Panc1 (cell line): ENCODE measurements at regions not wholly inside any gene's neighbourhood (a gene's known extent, or its start where the extent isn't known, plus 50 kb on each side); places are given as distances from the start of the nearest gene placed in this dataset.

Experiments used
- ATAC-seq: fragments of 200-7000 bp; cut with Tn5 transposase; 2 replicates; pipeline ENCODE4 v1.9.1; 2020; ENCODE audit warnings: mild to moderate bottlenecking, moderate library complexity
- BruUV-seq: library from RNA; stranded (reverse); fragments of 400-500 nt; replicated peaks from 2 replicates; lab custom pipeline; 2021; lab: Mats Ljungman, UMichigan
- CTCF ChIA-PET: fragments of 300-600 bp; sonication (Branson Sonifier 250); formaldehyde crosslinking; loops from one replicate; lab custom pipeline; 2022; ENCODE audit warnings: antibody characterized with exemption; lab: Charles Lee
- POLR2A ChIA-PET: fragments of 300-600 bp; sonication (Branson Sonifier 250); formaldehyde crosslinking; loops from one replicate; lab custom pipeline; 2022; ENCODE audit warnings: antibody characterized with exemption; lab: Charles Lee
- DNase-seq: peaks from one replicate; pipeline ENCODE4 v3.0.0-alpha.2; 2010; ENCODE audit warnings: low read depth, low spot score
- H3K27ac ChIP-seq: 2 replicates; pipeline ENCODE4 v1.5.1; 2011; ENCODE audit warnings: mild to moderate bottlenecking, low read length, inconsistent platforms
- H3K27me3 ChIP-seq: fragments of 200-500 bp; sonication (Bioruptor generic); 2 replicates; pipeline ENCODE4 v1.6.0; 2014; ENCODE audit warnings: low read length, inconsistent platforms; ENCODE audit not compliant: control insufficient read depth, insufficient read depth
- H3K36me3 ChIP-seq: fragments of 200-500 bp; sonication (Bioruptor generic); 2 replicates; pipeline ENCODE4 v1.5.1; 2014; ENCODE audit warnings: inconsistent platforms, mild to moderate bottlenecking, low read length, moderate library complexity; ENCODE audit not compliant: control insufficient read depth, insufficient read depth
- H3K4me1 ChIP-seq: 2 replicates; pipeline ENCODE4 v1.5.1; 2011; ENCODE audit warnings: inconsistent platforms, mild to moderate bottlenecking, low read length, moderate library complexity; ENCODE audit not compliant: control insufficient read depth, insufficient read depth
- H3K4me3 ChIP-seq, 2 experiments: 2 replicates each; pipeline ENCODE4 v1.5.1; 2011 to 2012; ENCODE audit warnings: low read depth in 2 of 2, low read length in 2 of 2, mild to moderate bottlenecking in 2 of 2, inconsistent platforms in 1 of 2, moderate library complexity in 1 of 2
- H3K9me3 ChIP-seq: fragments of 200-500 bp; sonication (Bioruptor generic); 2 replicates; pipeline ENCODE4 v1.5.1; 2014; ENCODE audit warnings: low read depth, mild to moderate bottlenecking, inconsistent platforms, low read length, moderate library complexity; ENCODE audit not compliant: control insufficient read depth, insufficient read depth
- POLR2AphosphoS5 ChIP-seq: IDR thresholded peaks from 2 replicates; pipeline ENCODE4 v1.6.1; 2012; ENCODE audit warnings: mild to moderate bottlenecking, low read depth, low read length, moderate library complexity
- SIN3A ChIP-seq: IDR thresholded peaks from 2 replicates; pipeline ENCODE4 v1.6.1; 2012; ENCODE audit warnings: low read depth, mild to moderate bottlenecking, low read length, moderate library complexity, borderline replicate concordance; ENCODE audit not compliant: insufficient read depth
- TCF7L2 ChIP-seq: IDR thresholded peaks from 2 replicates; pipeline ENCODE4 v1.6.1; 2011; ENCODE audit warnings: mild to moderate bottlenecking, low read depth, low read length, inconsistent platforms
- in situ Hi-C: cut with HindIII; loops from 2 replicates; pipeline ENCODE4 v1.10.0; 2016; ENCODE audit warnings: low sequenced_read_pairs, low pct_unique_long_range_greater_than_20kb
- intact Hi-C: fragments of 100-400 bp; cut with micrococcal nuclease; formaldehyde crosslinking; loops from one replicate; pipeline ENCODE4 v1.10.0; 2022; ENCODE audit not compliant: unreplicated experiment
- TF ChIP-seq, protein P1 (sequence below), 2 experiments: IDR thresholded peaks; 2 replicates each; pipeline ENCODE4 v1.6.1; 2011 to 2012; ENCODE audit warnings: low read depth in 2 of 2, control low read depth in 1 of 2, low read length in 1 of 2, mild to moderate bottlenecking in 1 of 2, moderate library complexity in 1 of 2; ENCODE audit not compliant: insufficient read depth in 1 of 2
- TF ChIP-seq, protein P2 (sequence below): fragments of 450-650 bp; IDR thresholded peaks from 2 replicates; pipeline ENCODE4 v1.5.1; 2017; ENCODE audit warnings: mild to moderate bottlenecking

- Histone ChIP-seq H3K4me3 (no peak overlapping the region), H3K36me3 (no peaks in the 10 kb centered on the region), H3K27me3 (no peaks in the 10 kb centered on the region), H3K9me3 (no peaks in the 10 kb centered on the region), H3K27ac (no peak overlapping the region), H3K4me1 (no peaks in the 10 kb centered on the region)
- TF ChIP-seq, protein P1, sequence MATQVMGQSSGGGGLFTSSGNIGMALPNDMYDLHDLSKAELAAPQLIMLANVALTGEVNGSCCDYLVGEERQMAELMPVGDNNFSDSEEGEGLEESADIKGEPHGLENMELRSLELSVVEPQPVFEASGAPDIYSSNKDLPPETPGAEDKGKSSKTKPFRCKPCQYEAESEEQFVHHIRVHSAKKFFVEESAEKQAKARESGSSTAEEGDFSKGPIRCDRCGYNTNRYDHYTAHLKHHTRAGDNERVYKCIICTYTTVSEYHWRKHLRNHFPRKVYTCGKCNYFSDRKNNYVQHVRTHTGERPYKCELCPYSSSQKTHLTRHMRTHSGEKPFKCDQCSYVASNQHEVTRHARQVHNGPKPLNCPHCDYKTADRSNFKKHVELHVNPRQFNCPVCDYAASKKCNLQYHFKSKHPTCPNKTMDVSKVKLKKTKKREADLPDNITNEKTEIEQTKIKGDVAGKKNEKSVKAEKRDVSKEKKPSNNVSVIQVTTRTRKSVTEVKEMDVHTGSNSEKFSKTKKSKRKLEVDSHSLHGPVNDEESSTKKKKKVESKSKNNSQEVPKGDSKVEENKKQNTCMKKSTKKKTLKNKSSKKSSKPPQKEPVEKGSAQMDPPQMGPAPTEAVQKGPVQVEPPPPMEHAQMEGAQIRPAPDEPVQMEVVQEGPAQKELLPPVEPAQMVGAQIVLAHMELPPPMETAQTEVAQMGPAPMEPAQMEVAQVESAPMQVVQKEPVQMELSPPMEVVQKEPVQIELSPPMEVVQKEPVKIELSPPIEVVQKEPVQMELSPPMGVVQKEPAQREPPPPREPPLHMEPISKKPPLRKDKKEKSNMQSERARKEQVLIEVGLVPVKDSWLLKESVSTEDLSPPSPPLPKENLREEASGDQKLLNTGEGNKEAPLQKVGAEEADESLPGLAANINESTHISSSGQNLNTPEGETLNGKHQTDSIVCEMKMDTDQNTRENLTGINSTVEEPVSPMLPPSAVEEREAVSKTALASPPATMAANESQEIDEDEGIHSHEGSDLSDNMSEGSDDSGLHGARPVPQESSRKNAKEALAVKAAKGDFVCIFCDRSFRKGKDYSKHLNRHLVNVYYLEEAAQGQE (IDR thresholded peaks at IDR 0.05; ENCODE audit: insufficient read depth in 1 of 2, low read depth in 2 of 2, low read length in 1 of 2): no peak
- TF ChIP-seq, protein P2, sequence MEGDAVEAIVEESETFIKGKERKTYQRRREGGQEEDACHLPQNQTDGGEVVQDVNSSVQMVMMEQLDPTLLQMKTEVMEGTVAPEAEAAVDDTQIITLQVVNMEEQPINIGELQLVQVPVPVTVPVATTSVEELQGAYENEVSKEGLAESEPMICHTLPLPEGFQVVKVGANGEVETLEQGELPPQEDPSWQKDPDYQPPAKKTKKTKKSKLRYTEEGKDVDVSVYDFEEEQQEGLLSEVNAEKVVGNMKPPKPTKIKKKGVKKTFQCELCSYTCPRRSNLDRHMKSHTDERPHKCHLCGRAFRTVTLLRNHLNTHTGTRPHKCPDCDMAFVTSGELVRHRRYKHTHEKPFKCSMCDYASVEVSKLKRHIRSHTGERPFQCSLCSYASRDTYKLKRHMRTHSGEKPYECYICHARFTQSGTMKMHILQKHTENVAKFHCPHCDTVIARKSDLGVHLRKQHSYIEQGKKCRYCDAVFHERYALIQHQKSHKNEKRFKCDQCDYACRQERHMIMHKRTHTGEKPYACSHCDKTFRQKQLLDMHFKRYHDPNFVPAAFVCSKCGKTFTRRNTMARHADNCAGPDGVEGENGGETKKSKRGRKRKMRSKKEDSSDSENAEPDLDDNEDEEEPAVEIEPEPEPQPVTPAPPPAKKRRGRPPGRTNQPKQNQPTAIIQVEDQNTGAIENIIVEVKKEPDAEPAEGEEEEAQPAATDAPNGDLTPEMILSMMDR: no peak
- TF ChIP-seq POLR2AphosphoS5 (no peak), TCF7L2 (no peak), SIN3A (no peak)
- ChIA-PET CTCF (no interaction called here), POLR2A (no interaction called here)
- DNase-seq (no peak), ATAC-seq (no peak)
- in situ Hi-C loops (no loop called here), intact Hi-C loops (no loop called here)
- no TSS peak for BruUV-seq
These were observed 74.2 kb downstream of the ANXA2R start for GRCh38 chr5:42965934-42966333.

GRCh38 chr5:42963412-42963811, 76.7 kb downstream of the ANXA2R start:
- intact Hi-C loops (no loop called here), in situ Hi-C loops (no loop called here)
- Histone ChIP-seq H3K27me3 (no peaks in the 10 kb centered on the region), H3K4me3 (no peak overlapping the region), H3K36me3 (no peaks in the 10 kb centered on the region), H3K4me1 (no peaks in the 10 kb centered on the region), H3K9me3 (no peaks in the 10 kb centered on the region), H3K27ac (no peak overlapping the region)
- CTCF ChIA-PET: no interaction called here
- POLR2A ChIA-PET: no interaction called here
- no peak for ATAC-seq
- no peak for DNase-seq
- TF ChIP-seq, protein P1 (IDR thresholded peaks at IDR 0.05; ENCODE audit: insufficient read depth in 1 of 2, low read depth in 2 of 2, low read length in 1 of 2): no peak
- TF ChIP-seq TCF7L2: no peak
- TF ChIP-seq SIN3A: no peak
- TF ChIP-seq, protein P2: no peak
- no peak for TF ChIP-seq POLR2AphosphoS5
- BruUV-seq: no TSS peak
